Endodermal cell (in vitro differentiated cells): ENCODE measurements at regions not wholly inside any gene's neighbourhood (a gene's known extent, or its start where the extent isn't known, plus 50 kb on each side); places are given as distances from the start of the nearest gene placed in this dataset.

Experiments
- DNase-seq: peaks from one replicate; pipeline ENCODE4 v3.0.0-alpha.2; 2017
- H3K27ac ChIP-seq: 2 replicates; pipeline ENCODE4 v1.5.1; 2013; ENCODE audit warnings: mild to moderate bottlenecking, low read depth, low read length, moderate library complexity
- H3K27me3 ChIP-seq: 2 replicates; pipeline ENCODE4 v1.6.1; 2013; ENCODE audit warnings: mild to moderate bottlenecking, low read length, moderate library complexity; ENCODE audit not compliant: insufficient read depth, control insufficient read depth, poor library complexity, severe bottlenecking
- H3K36me3 ChIP-seq: 2 replicates; pipeline ENCODE4 v1.7.0; 2013; ENCODE audit warnings: mild to moderate bottlenecking, low read length, moderate library complexity; ENCODE audit not compliant: control insufficient read depth, insufficient read depth
- H3K4me1 ChIP-seq: one replicate; pipeline ENCODE4 v1.7.0; 2013; ENCODE audit warnings: low read length; ENCODE audit not compliant: control insufficient read depth, insufficient read depth
- H3K4me3 ChIP-seq: 2 replicates; pipeline ENCODE4 v1.5.1; 2013; ENCODE audit warnings: mild to moderate bottlenecking, low read length, moderate library complexity
- H3K9ac ChIP-seq: 2 replicates; pipeline ENCODE4 v1.6.1; 2013; ENCODE audit warnings: mild to moderate bottlenecking, low read length, moderate library complexity; ENCODE audit not compliant: poor library complexity, severe bottlenecking; ENCODE audit errors: extremely low read depth
- H3K9me3 ChIP-seq: 2 replicates; pipeline ENCODE4 v1.6.1; 2013; ENCODE audit warnings: mild to moderate bottlenecking, low read length, moderate library complexity; ENCODE audit not compliant: control insufficient read depth
- H3K27ac Mint-ChIP-seq: 2 replicates; pipeline ENCODE4 v1.8.0; 2020; ENCODE audit warnings: mixed read lengths
- H3K27me3 Mint-ChIP-seq: 2 replicates; pipeline ENCODE4 v1.8.0; 2021; ENCODE audit warnings: mild to moderate bottlenecking, mixed read lengths; ENCODE audit not compliant: insufficient read depth
- H3K36me3 Mint-ChIP-seq: 2 replicates; pipeline ENCODE4 v1.8.0; 2020; ENCODE audit warnings: low read depth, mixed read lengths
- H3K4me1 Mint-ChIP-seq: 2 replicates; pipeline ENCODE4 v1.8.0; 2020; ENCODE audit warnings: mixed read lengths
- H3K4me3 Mint-ChIP-seq: 2 replicates; pipeline ENCODE4 v1.8.0; 2020; ENCODE audit warnings: mild to moderate bottlenecking, moderate library complexity, mixed read lengths
- H3K9me3 Mint-ChIP-seq: 2 replicates; pipeline ENCODE4 v1.8.0; 2020; ENCODE audit warnings: mild to moderate bottlenecking, mixed read lengths
- CTCF ChIP-seq: fragments of 200-600 bp; sonication (generic); conservative IDR thresholded peaks from 2 replicates; pipeline ENCODE4 v1.5.0; 2021; ENCODE audit warnings: antibody characterized with exemption, mild to moderate bottlenecking
- WGBS, 2 experiments: methylation state at CpG; one replicate each; pipeline versions ENCODE4 v1.1.5 to v1.1.7; 2013; ENCODE audit warnings: missing lambda C conversion rate in 2 of 2, mixed read lengths in 1 of 2; ENCODE audit not compliant: insufficient coverage in 1 of 2, insufficient read length in 1 of 2; 5-methylcytosine and 5-hydroxymethylcytosine counted together

- H3K4me3 Mint-ChIP-seq, result no peak overlapping the region
- H3K9me3 ChIP-seq, result no peaks in the 10 kb centered on the region
- no peak overlapping the region for H3K4me3 ChIP-seq
- H3K27ac Mint-ChIP-seq, result no peak overlapping the region
- no peaks in the 10 kb centered on the region for H3K36me3 Mint-ChIP-seq
- H3K9me3 Mint-ChIP-seq, result no peaks in the 10 kb centered on the region
- TF ChIP-seq CTCF, result no peak
- no peaks in the 10 kb centered on the region for H3K27me3 ChIP-seq
- H3K27me3 Mint-ChIP-seq, result no peaks in the 10 kb centered on the region
- no peaks in the 10 kb centered on the region for H3K4me1 ChIP-seq
- no peaks in the 10 kb centered on the region for H3K36me3 ChIP-seq
- H3K9ac ChIP-seq, result no peak overlapping the region
- no peaks in the 10 kb centered on the region for H3K4me1 Mint-ChIP-seq
- WGBS, 2 experiments, result 88% methylated on average over 2 of the region's 2 CpGs; no CpG with 5 or more reads in 1 of the 2 experiments
- H3K27ac ChIP-seq, result no peak overlapping the region
- no peak for DNase-seq
Observed at GRCh38 chr16:64321881-64322280, 800.0 kb downstream of the CDH11 start.

DNA sequence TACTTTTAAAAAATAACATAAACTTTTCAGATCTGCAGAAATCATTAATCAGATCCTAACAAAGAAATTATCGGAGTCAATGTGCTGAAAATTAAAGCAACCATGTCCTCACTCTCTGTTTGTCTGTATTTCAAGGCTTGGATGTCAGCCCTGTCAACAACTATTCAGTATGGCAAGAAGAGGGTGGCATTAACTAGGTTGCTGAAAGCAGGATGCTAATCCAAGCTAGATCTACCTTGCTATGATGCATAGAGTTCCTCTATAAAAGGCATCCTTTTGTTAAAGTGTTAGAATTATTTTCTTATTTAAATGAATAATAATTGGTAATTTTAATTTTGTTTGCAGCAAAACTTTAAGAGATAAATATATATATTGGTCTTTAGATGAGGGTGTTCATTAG lies 800.8 kb downstream of the CDH11 start:
- TF ChIP-seq CTCF, result no peak
- no peak overlapping the region for H3K27ac ChIP-seq
- Mint-ChIP-seq H3K4me1 (no peaks in the 10 kb centered on the region), H3K27ac (no peak overlapping the region), H3K27me3 (no peaks in the 10 kb centered on the region), H3K4me3 (no peak overlapping the region), H3K9me3 (no peaks in the 10 kb centered on the region), H3K36me3 (no peaks in the 10 kb centered on the region)
- no peaks in the 10 kb centered on the region for H3K27me3 ChIP-seq
- H3K9ac ChIP-seq, result no peak overlapping the region
- no peak for DNase-seq
- H3K36me3 ChIP-seq, result no peaks in the 10 kb centered on the region
- 97% methylated on average over 1 of the region's 1 CpG; no CpG with 5 or more reads in 1 of the 2 experiments for WGBS, 2 experiments
- no peaks in the 10 kb centered on the region for H3K4me1 ChIP-seq
- H3K4me3 ChIP-seq, result no peak overlapping the region
- H3K9me3 ChIP-seq, result no peaks in the 10 kb centered on the region

DNA sequence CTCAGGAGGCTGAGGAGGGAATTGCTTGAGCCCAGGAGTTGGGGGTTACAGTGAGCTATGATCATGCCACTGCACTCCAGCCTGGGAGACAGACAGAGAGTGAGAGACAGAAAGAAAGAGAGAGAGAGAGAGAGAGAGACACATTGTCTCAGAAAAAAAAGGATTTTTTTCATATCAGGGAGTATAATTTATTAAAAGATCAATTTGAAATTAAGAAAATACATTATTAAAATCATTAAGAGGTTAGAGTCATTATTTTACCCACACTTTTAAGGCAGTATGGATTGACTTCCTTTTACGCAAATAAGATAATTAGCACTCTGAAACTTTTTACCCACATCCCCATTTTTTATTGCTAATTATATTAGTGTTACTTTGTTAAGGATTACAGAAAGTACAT lies 804.3 kb downstream of the CDH11 start:
- Mint-ChIP-seq H3K27me3 (no peaks in the 10 kb centered on the region), H3K9me3 (no peaks in the 10 kb centered on the region), H3K4me1 (no peaks in the 10 kb centered on the region), H3K4me3 (no peak overlapping the region), H3K27ac (no peak overlapping the region), H3K36me3 (no peaks in the 10 kb centered on the region)
- no peaks in the 10 kb centered on the region for H3K4me1 ChIP-seq
- H3K36me3 ChIP-seq, result no peaks in the 10 kb centered on the region
- H3K4me3 ChIP-seq, result no peak overlapping the region
- no peak for DNase-seq
- H3K27me3 ChIP-seq, result no peaks in the 10 kb centered on the region
- no peak overlapping the region for H3K27ac ChIP-seq
- WGBS, 2 experiments, result 100% methylated on average over 1 of the region's 1 CpG; no CpG with 5 or more reads in 1 of the 2 experiments
- no peaks in the 10 kb centered on the region for H3K9me3 ChIP-seq
- no peak for TF ChIP-seq CTCF
- H3K9ac ChIP-seq, result no peak overlapping the region
